HG03196 (cell line): ENCODE measurements at regions not wholly inside any gene's neighbourhood (a gene's known extent, or its start where the extent isn't known, plus 50 kb on each side); places are given as distances from the start of the nearest gene placed in this dataset.

Experiments
- ATAC-seq: cut with Tn5 transposase; IDR thresholded peaks from one replicate; pipeline ENCODE4 v1.9.1; 2021; ENCODE audit not compliant: unreplicated experiment

- no peak for ATAC-seq
Observed at GRCh38 chr5:89759802-89760201, 649.8 kb downstream of the CETN3 start.

GRCh38 chr5:89758146-89758545 lies 651.4 kb downstream of the CETN3 start:
- ATAC-seq: no peak

- ATAC-seq: no peak
Observed at GRCh38 chr5:89756955-89757354, 652.6 kb downstream of the CETN3 start.

GRCh38 chr5:89755024-89755423 lies 654.5 kb downstream of the CETN3 start:
- no peak for ATAC-seq

- no peak for ATAC-seq
Observed at GRCh38 chr5:89735082-89735481, 674.5 kb downstream of the CETN3 start.

GRCh38 chr5:89733772-89734171 lies 675.8 kb downstream of the CETN3 start:
- no peak for ATAC-seq

GRCh38 chr5:89729623-89730301 lies 679.8 kb downstream of the CETN3 start:
- ATAC-seq: no peak

- ATAC-seq: no peak
Observed at GRCh38 chr5:89728750-89729149, 680.8 kb downstream of the CETN3 start.

- ATAC-seq: no peak
Observed at GRCh38 chr5:89728134-89728533, 681.4 kb downstream of the CETN3 start.

GRCh38 chr5:89724379-89725095 lies 685.0 kb downstream of the CETN3 start:
- ATAC-seq: no peak

GRCh38 chr5:89723907-89724306 lies 685.6 kb downstream of the CETN3 start:
- no peak for ATAC-seq

- no peak for ATAC-seq
Observed at GRCh38 chr5:89722538-89722937, 687.0 kb downstream of the CETN3 start.

- no peak for ATAC-seq
Observed at GRCh38 chr5:89721931-89722330, 687.6 kb downstream of the CETN3 start.

- no peak for ATAC-seq
Observed at GRCh38 chr5:89721353-89721752, 688.2 kb downstream of the CETN3 start.

- ATAC-seq: no peak
Observed at GRCh38 chr5:89712134-89712700, 697.3 kb downstream of the CETN3 start.

- no peak for ATAC-seq
Observed at GRCh38 chr5:89711526-89711925, 698.0 kb downstream of the CETN3 start.

GRCh38 chr5:89710006-89710405 lies 699.5 kb downstream of the CETN3 start:
- ATAC-seq: no peak

- ATAC-seq: no peak
Observed at GRCh38 chr5:89707891-89708290, 701.7 kb downstream of the CETN3 start.

GRCh38 chr5:89706731-89707130 lies 702.8 kb downstream of the CETN3 start:
- ATAC-seq: no peak

GRCh38 chr5:89703817-89704216 lies 705.7 kb downstream of the CETN3 start:
- no peak for ATAC-seq

GRCh38 chr5:89698028-89698427 lies 711.5 kb downstream of the CETN3 start:
- no peak for ATAC-seq

- ATAC-seq: no peak
Observed at GRCh38 chr5:89697581-89697980, 712.0 kb downstream of the CETN3 start.
